HAP-1 (cell line): ENCODE measurements at regions not wholly inside any gene's neighbourhood (a gene's known extent, or its start where the extent isn't known, plus 50 kb on each side); places are given as distances from the start of the nearest gene placed in this dataset.
"Not testable (repeated sequence)": the region's sequence is repeated elsewhere in the genome, so short reads cannot be mapped to it uniquely, and the experiment has no call there.

Experiments
- DNase-seq, 2 experiments: peaks; one replicate each; pipeline ENCODE4 v3.0.0-alpha.2; 2016 to 2020; ENCODE audit warnings: low spot score in 2 of 2
- H3K27me3 ChIP-seq: fragments of 250-450 bp; sonication (Bioruptor Pico); 2 replicates; pipeline ENCODE4 v1.5.1; 2020; ENCODE audit warnings: low read depth, mild to moderate bottlenecking, moderate library complexity
- H3K36me3 ChIP-seq: fragments of 250-450 bp; sonication (Bioruptor Pico); replicated peaks from 2 replicates; pipeline ENCODE4 v1.5.1; 2020; ENCODE audit warnings: mild to moderate bottlenecking
- H3K4me1 ChIP-seq: fragments of 250-450 bp; sonication (Bioruptor Pico); 2 replicates; pipeline ENCODE4 v1.5.1; 2020; ENCODE audit warnings: mild to moderate bottlenecking
- H3K4me3 ChIP-seq: fragments of 250-450 bp; sonication (Bioruptor Pico); 2 replicates; pipeline ENCODE4 v1.5.1; 2020; ENCODE audit warnings: mild to moderate bottlenecking, moderate library complexity
- H3K9me3 ChIP-seq: fragments of 250-450 bp; sonication (Bioruptor Pico); 2 replicates; pipeline ENCODE4 v1.5.1; 2020; ENCODE audit warnings: mild to moderate bottlenecking, moderate library complexity
- in situ Hi-C: fragments of 300-500 bp; cut with MboI; formaldehyde crosslinking; loops from 3 replicates; pipeline ENCODE4 v1.14.3; 2020; ENCODE audit warnings: low sequenced_read_pairs, inconsistent platforms, mixed read lengths

DNA sequence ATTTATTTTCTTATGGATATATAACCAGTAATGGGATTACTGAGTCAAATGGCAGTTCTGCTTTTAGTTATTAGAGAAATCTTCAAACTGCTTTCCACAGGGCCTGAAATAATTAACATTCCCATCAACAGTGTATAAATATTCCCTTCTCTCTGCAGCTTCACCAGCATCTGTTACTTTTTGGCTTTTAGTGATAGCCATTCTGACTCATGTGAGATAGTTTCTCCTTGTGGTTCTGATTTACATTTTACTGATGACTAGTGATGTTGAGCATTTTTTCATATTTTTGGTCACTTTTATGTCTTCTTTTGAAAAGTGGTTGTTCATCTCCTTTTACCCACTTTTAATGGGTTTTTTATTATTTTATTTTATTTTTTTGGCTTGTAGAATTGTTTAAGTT lies 1290.3 kb upstream of the CDH9 start:
- Histone ChIP-seq H3K36me3 (no peaks in the 10 kb centered on the region), H3K27me3 (no peaks in the 10 kb centered on the region), H3K9me3 (no peaks in the 10 kb centered on the region), H3K4me1 (no peaks in the 10 kb centered on the region), H3K4me3 (no peak overlapping the region)
- in situ Hi-C loops: loop anchor here (25.0 kb wide), 1 partner anchor 409 kb away; no protein-coding TSS in a partner anchor
- no peak for DNase-seq

DNA sequence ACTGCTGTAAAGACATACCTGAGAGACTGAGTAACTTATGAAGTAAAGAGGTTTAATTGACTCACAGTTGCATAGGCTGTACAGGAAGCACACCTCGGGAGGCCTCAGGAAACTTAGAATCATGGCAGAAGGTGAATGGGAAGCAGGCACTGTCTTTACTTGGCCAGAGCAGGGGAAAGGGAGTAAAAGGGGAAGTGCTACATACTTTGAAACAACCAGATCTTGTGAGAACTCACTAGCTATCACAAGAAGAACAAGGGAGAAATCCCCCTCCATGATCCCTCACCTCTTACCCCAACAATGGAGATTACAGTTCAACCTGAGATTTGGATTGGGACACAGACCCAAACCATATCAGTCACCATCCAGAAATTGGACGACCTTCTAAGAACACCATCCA lies 1285.8 kb upstream of the CDH9 start:
- Histone ChIP-seq H3K4me1 (no peaks in the 10 kb centered on the region), H3K4me3 (no peak overlapping the region), H3K36me3 (no peaks in the 10 kb centered on the region), H3K9me3 (no peaks in the 10 kb centered on the region), H3K27me3 (no peaks in the 10 kb centered on the region)
- DNase-seq: no peak
- in situ Hi-C loops: no loop called here

DNA sequence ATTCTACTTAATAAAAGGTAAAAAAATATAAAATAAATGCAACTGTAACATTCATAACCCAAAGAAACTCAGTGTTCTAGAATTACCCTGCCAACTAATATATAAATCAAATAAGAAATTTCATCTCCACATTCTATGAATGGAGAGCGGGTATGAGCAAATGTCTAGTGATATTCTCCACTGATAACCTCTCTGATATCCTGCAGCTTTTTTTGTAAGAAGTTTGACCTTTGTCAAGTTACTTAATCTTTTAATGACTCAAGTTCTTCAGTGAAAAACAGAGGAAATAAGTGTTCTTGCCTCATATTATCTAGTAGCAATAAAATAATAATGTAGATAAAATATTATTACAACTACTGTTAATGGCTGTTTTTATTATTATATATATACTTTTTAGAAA lies 1275.6 kb upstream of the CDH9 start:
- Histone ChIP-seq H3K4me3 (no peak overlapping the region), H3K9me3 (no peaks in the 10 kb centered on the region)
- no peak for DNase-seq

DNA sequence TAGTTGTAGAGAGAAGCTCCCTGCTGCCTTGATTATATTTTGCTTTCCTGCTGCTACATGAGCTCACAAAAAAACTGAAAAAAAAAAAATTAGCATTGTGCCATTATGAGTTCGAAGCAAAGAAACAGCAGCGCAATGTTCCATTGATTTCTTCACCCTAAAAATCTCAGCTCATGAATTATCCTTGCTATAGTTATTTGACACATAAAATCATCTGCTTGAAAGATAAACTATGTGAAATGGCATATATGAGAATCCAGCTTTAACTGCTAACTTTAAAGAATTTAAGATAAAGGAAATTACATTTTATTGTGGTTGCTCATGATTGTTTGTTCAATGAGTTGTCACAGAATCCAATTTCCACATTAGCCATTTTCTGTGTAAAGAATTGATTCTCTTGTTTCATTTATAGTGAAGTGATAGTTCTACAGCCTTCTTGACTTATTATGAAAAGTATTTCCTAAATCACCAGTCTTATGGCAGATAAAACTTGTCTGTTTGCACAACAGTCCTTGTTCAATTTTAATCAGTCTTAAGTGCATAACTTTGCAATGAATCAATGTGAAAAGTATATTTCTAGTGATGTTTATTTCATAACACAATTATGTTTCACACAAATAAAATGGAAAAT lies 1275.0 kb upstream of the CDH9 start:
- in situ Hi-C loops: no loop called here
- Histone ChIP-seq H3K4me1 (no peaks in the 10 kb centered on the region), H3K4me3 (no peak overlapping the region), H3K9me3 (no peaks in the 10 kb centered on the region), H3K27me3 (no peaks in the 10 kb centered on the region), H3K36me3 (no peaks in the 10 kb centered on the region)
- no peak for DNase-seq

More for the DNA sequence above, 1275.6 kb upstream of the CDH9 start:
- H3K27me3 ChIP-seq: no peaks in the 10 kb centered on the region
- H3K36me3 ChIP-seq: no peaks in the 10 kb centered on the region
- in situ Hi-C loops: no loop called here
- H3K4me1 ChIP-seq: no peaks in the 10 kb centered on the region

DNA sequence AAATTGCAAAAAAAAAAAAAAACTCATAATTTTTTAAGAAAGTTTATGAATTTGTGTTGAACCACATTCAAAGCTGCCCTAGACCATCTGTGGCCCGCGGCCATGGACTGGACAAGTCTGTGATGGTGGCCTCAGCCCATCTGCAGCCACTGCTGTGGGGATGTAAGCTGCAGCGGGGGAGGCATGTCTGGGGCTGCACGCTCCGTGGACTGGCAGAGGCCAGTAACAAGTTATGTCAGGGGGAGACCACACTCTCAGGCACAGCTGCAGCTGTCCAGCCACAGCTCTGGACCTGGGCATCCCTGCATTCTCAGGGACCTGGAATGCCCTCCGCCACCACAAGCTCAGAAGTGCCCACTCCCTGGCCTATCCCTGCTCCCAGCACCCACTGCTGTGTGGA lies 1272.3 kb upstream of the CDH9 start:
- Histone ChIP-seq H3K4me3 (no peak overlapping the region), H3K9me3 (no peaks in the 10 kb centered on the region), H3K27me3 (no peaks in the 10 kb centered on the region), H3K4me1 (no peaks in the 10 kb centered on the region), H3K36me3 (no peaks in the 10 kb centered on the region)
- DNase-seq: no peak
- in situ Hi-C loops: no loop called here

DNA sequence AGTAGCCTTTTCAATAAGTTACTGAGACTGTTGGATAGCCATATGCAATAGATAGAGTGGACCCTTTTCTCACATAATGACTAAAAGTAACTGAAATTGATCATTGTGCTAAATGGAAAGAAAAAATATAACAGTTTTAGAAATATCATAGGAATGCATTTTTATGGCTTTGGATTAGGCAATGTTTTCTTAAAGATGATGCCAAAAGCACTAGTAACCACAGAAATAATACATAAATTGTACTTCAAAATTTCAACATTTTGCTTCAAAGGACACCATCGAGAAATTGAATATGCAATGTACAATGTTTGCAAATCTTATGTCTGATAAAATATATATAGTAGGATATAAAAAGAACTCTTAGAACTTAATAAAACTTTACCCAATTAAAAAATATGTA lies 1267.5 kb upstream of the CDH9 start:
- Histone ChIP-seq H3K36me3 (no peaks in the 10 kb centered on the region), H3K9me3 (no peaks in the 10 kb centered on the region), H3K27me3 (no peaks in the 10 kb centered on the region), H3K4me3 (no peak overlapping the region), H3K4me1 (no peaks in the 10 kb centered on the region)
- in situ Hi-C loops: no loop called here
- DNase-seq: no peak

DNA sequence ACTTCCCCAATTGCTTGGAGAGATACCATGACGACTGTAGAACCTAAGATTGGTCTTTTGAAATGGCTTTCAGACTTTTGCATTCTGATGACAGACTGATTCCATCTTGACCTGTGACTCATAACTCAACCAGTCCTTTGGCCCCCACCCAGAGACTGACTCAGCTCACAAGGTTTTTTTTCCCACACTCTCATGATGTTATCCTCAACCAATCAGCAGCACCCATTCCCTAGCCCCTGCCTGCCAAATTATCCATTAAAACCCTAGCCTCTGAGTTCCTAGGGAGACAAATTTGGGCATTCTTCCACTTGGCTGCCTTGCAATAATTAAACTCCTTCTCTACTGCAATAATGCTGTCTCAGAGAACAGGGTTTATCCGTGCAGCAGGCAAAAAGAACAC lies 1263.3 kb upstream of the CDH9 start:
- no peak for DNase-seq
- Histone ChIP-seq H3K4me3 (no peak overlapping the region), H3K27me3 (no peaks in the 10 kb centered on the region), H3K36me3 (no peaks in the 10 kb centered on the region), H3K4me1 (no peaks in the 10 kb centered on the region), H3K9me3 (no peaks in the 10 kb centered on the region)
- in situ Hi-C loops: no loop called here

DNA sequence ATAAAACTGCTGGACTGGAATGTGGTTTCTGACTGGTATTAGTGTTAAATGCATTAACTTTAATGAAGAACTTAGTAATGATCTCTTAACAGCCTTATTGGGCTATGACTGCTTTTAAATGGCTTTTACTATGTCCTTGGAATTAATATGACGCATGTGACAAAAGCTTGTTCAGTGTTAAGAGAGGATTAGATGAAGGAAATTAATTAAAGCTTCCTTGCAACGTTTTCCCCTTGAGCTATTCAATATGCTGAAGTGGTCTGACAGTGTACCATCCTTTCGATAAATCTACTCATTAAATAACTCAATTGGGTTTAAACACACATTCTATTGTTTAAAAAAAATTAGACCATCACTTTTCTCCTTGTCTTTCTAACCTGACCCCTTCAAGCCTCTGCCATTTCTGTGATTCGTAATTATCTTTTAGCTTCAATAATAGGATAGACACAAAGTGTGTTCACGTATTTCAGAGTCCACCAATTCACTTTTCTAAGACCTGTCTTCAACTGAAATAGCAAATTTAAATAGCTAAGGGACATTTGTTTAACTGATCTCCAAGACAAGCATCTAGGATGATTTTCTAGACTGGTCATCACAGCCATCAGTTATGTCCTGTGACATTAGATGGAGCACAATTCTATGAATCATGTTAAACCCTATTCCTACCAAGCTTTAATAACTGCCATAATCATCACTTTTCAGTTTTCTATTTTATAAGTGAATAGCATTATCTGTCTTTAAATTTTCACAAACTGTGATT lies 1258.0 kb upstream of the CDH9 start:
- no peak overlapping the region for H3K4me3 ChIP-seq
- no peaks in the 10 kb centered on the region for H3K4me1 ChIP-seq
- DNase-seq: no peak
- in situ Hi-C loops: no loop called here
- no peaks in the 10 kb centered on the region for H3K9me3 ChIP-seq
- H3K27me3 ChIP-seq: no peaks in the 10 kb centered on the region
- no peaks in the 10 kb centered on the region for H3K36me3 ChIP-seq

DNA sequence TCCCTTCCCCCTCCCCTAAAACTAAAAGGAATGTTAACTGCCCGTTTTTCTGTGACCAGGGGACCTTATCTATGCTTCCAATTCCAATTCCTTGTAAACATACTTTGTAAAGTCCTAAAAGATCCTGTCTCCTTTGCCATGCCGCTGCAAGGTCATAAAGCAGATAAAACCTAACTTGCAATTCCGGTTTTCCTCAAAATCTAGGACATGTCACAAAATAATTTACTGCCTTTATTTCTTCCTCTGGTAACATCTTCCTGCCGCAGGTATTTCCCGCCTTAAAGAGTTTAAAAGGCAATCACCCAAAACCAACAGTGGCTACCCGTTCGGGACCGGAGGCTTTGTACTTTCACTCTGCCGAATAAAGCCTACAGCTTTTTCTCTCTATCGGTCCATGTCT lies 1248.6 kb upstream of the CDH9 start:
- H3K4me1 ChIP-seq, DNase-seq, H3K27me3 ChIP-seq, H3K36me3 ChIP-seq, H3K4me3 ChIP-seq, in situ Hi-C loops, H3K9me3 ChIP-seq: not testable (repeated sequence)

DNA sequence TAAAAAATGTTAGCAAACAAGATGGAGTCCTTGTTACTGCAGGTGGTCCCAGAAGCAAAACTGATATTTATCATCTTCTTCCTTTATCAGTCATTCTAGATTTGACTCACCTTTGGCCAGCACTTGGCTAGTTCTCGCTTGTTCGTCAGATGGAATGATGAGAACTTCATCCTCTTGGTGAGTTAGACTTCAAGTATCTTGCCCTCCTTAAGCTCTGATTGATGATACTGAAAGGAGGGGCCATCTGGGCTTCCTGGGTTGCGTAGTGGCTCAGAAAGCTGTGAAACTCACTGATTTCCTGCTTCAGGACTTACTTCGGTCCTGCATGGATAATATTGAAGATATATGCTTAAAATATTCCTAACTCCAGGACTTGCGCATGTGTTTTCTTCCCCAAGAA lies 1248.2 kb upstream of the CDH9 start:
- Histone ChIP-seq H3K9me3 (no peaks in the 10 kb centered on the region), H3K36me3 (no peaks in the 10 kb centered on the region), H3K27me3 (no peaks in the 10 kb centered on the region), H3K4me3 (no peak overlapping the region), H3K4me1 (no peaks in the 10 kb centered on the region)
- in situ Hi-C loops: no loop called here
- no peak for DNase-seq

DNA sequence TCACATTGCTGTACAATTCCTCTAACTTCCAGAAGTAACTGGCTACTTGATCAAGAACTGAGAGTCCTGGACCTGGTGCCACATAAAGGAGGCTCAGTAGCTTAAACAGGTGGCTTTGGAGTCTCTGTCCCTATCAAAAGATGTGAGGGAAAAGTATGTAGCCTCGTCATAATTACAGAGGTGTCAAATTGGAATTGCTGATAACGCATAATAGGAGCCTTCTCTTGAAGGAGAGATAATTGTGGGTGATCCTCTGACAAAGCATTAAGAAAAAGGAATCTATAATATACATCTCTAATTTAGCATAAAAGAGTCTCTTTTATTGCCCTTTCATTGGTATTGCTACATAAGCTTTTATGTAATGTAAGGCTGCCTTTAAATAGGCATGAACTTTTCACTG lies 1246.4 kb upstream of the CDH9 start:
- Histone ChIP-seq H3K9me3 (no peaks in the 10 kb centered on the region), H3K4me3 (no peak overlapping the region), H3K36me3 (no peaks in the 10 kb centered on the region), H3K27me3 (no peaks in the 10 kb centered on the region), H3K4me1 (no peaks in the 10 kb centered on the region)
- no peak for DNase-seq
- in situ Hi-C loops: no loop called here

DNA sequence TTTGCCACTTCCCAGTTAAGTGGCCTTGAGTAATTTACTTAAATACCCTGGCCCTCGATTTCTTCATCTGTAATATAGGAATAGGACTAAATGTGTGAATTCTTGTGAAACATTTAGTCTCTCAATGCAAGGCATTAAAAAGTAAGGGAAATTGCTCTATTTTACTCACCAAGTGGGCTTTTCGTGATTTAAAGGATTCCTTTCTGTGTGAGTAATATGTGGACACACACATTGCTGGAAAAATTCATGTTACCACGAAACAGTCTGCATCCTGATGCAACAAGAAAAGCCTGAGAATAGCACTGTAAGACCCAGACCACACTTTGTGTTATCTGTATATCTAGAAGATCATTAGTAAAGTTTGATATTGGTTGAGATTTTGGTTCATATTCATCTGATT lies 1243.0 kb upstream of the CDH9 start:
- no peaks in the 10 kb centered on the region; the same call in 1 of the 2 replicates for H3K27me3 ChIP-seq
- no peak for DNase-seq
- H3K4me1 ChIP-seq: no peaks in the 10 kb centered on the region
- no peaks in the 10 kb centered on the region for H3K36me3 ChIP-seq
- H3K9me3 ChIP-seq: no peaks in the 10 kb centered on the region
- no peak overlapping the region for H3K4me3 ChIP-seq
- in situ Hi-C loops: no loop called here

DNA sequence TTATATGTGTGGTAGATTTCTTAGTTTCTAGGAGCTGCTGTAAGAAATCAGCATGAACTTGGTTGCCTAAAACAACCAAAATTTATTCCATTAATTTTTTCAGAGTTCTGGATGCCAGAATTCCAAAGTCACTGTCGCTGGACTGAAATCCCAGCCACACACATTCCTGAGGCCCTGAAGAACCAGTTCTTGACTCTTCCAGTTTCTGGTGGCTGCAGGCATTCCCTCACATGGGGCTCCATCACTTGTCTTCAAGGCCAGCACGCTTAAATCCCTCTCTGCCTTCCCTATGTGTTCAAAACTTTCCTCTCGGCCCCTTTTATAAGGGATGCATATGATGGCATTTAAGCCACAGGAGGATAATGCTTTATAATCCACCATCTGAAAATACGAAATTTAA lies 1237.5 kb upstream of the CDH9 start:
- Histone ChIP-seq H3K4me1 (no peaks in the 10 kb centered on the region), H3K27me3 (no peaks in the 10 kb centered on the region; the same call in 1 of the 2 replicates), H3K4me3 (no peak overlapping the region), H3K9me3 (no peaks in the 10 kb centered on the region), H3K36me3 (no peaks in the 10 kb centered on the region)
- in situ Hi-C loops: no loop called here
- DNase-seq: no peak

DNA sequence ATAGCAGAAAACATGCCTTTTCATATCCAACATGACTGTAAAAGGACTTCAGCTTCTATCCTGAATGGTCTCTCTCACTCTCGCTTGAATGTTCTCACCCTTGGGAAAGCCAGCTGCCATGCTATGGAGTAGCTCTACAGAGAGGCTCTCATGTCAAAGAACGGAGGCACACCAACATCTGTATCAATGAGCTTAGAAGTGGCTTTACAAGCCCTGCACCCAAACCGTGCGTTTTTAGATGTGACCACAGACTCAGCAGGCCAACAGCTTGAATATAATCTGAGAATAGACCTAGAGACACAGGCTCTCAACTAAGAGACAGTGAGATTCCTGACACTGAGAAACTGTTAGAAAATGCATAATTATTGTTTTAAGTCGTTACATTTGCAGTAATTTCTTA lies 1231.6 kb upstream of the CDH9 start:
- in situ Hi-C loops: no loop called here

More for the DNA sequence above, 1231.6 kb upstream of the CDH9 start:
- H3K4me3 ChIP-seq: no peak overlapping the region
- no peaks in the 10 kb centered on the region for H3K9me3 ChIP-seq
- no peaks in the 10 kb centered on the region for H3K27me3 ChIP-seq
- no peak for DNase-seq
- H3K4me1 ChIP-seq: peaks cover 11% of the 10 kb centered on the region
- H3K36me3 ChIP-seq: no peaks in the 10 kb centered on the region
